ENCODE measurements at regions not wholly inside any gene's neighbourhood (a gene's known extent, or its start where the extent isn't known, plus 50 kb on each side); places are given as distances from the start of the nearest gene placed in this dataset.

DNA sequence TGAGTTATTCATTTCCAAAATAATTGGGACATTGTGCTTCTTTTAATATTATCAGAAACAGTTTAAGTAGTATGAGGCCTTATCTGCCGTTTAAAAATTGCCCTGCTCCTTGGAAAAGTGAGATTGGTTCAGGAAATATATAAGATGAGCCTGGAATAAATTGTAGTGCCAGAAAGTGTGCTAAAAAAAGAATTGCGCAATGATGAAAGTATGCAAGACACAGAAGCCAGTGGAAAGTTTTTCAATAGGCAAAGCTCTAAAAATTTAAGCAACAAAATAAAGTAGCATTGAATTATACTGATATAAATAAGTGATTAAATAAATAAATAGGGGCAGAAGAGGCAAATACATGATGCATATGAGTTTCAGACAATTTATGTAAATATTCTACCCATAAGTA, 834.9 kb downstream of the BCL11B start:
- DNase-seq = no peak

DNA sequence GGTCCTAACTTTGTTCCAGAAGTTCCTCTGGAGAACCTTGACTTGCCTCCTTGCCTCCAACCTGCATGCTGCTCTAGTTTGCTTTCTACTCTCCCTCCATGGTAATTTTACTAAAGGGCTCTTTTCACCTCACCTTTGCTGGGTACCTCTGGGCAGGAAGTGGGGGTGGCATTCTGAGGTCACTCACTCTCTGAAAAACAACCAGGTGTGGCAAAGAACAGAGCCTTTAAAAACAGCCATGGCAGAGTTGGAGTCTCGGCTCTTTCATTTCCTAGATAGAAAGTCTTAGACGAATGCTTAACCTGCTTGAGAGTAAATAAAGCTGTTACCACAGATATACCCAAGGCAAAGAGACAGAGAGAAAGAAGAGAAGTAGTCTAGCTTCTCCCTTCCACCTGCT, 827.9 kb downstream of the BCL11B start:
- no peak for DNase-seq

- DNase-seq = no peak
Measured at GRCh38 chr14:98445718-98446117, 826.3 kb downstream of the BCL11B start.

- DNase-seq = no peak
Measured at GRCh38 chr14:98446508-98446907, 825.5 kb downstream of the BCL11B start.

DNA sequence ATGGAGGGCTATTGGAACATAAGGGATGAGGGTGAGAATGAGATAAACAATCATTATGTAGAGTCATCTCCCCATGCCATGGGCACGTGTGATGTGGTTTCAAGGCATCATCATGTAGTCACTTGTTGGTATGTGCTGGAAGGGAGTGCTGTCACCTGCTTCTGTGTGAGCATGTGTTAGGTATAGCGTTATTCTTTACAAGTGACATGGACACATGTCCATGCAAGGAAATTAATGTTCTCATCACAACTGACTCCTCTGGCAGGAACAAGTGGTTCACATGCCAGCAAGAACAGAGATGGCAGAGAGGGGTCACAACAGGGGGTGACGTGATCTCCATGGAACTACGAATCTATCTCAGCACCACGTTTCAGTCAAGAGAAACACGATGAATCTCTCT, 815.8 kb downstream of the BCL11B start:
- DNase-seq = no peak

DNA sequence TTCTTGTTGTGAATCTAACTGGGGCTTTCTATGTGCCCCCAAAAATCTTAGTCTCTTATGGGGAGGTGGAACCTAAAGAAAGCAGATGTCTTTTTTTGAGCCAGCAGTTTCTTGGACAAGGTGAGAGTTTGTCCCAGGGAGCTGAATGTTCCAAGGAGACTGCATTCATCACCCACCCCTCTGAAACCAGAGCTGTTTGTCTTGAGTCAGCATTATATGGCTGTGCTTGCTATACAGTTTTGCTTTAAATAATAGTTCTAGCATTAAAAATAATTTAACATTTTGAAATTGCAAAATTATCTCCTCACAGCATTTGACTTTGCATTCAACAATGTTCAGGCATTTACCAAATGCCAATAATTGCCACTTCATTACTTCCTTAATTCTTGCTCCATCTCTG, 813.3 kb downstream of the BCL11B start:
- DNase-seq = no peak

DNA sequence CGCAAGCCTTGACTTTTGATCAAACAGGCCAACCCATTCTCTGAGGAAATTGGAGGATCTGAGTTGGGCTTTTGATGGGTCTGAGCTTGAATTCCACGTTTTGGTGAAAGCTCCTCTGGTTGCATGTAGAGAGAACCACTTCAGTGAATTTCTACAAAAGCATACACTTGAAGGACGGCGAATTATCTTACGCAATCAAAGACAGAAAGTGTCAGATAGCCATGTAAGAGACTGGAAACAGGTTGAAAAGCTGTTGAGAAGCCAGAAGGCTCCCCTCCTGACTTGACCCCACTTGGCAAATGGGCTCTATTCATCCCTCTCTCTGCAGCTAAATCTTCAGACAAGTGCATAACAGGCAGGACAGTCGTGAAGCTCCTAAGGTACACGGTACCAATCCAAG, 809.1 kb downstream of the BCL11B start:
- DNase-seq = no peak

DNA sequence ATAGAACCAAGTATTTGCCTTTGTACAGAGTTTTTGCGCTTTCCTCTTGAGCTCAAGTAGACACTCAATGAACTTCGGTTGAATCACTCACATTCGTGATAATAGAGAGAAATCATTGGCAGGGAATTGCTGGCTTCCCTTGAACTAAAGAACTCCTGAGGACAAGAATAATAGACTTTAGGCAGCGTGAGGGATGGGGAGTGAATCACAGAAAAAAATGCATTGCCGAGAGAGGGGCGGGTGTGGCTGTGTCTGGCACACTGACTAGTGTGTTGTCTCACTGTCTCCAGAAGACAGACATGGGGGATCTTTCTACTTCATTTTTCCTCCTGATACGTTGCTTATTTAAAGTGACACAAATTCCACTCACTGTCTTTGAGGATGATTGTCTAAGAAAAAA, 805.2 kb downstream of the BCL11B start:
- no peak for DNase-seq

DNA sequence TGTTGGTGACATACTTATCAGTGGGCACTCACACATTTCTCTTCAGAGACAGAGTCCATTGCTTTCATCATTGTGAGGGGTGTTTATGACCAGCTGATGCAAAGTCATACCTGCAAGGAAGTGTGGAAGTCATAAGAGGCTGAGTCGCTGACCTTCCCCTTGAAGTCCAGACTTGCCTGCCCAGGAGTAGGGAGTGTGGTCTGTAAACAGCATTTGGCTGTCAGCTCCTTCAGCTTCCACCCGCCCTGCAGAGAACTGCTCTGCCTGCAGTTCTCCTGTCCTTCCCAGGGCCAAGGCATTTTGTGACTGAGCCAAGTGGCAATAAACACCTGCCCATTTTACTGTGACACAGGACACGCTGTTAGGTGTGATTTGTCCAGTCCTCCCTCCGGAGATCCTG, 801.3 kb downstream of the BCL11B start:
- no peak for DNase-seq

DNA sequence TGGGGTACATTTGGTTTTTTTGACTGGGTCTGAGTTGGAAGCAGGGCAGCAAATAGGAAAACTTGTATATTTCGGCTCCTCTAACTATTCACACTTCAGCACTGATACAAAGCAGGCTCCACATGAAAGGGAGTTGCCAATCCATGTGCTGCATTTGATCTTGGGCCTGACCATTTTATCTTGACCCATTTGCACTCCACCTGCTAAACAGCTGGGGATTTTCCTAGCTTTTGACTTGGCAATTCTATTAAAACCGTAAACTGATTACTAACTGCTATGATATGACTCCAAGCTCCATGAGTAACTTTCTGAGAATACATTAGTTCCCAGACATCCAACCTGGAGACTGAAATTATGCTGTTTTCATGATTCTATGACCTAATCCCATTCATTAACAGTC, 797.1 kb downstream of the BCL11B start:
- no peak for DNase-seq

- DNase-seq = no peak
Measured at GRCh38 chr14:98477935-98478334, 794.1 kb downstream of the BCL11B start.

GRCh38 chr14:98489115-98489514, 782.9 kb downstream of the BCL11B start:
- DNase-seq = no peak

- peak in 3 of 4 experiments; percentile 2 to 20 (median 3) for DNase-seq
Measured at GRCh38 chr14:98494582-98494981, 777.4 kb downstream of the BCL11B start.

GRCh38 chr14:98498019-98498885, 773.7 kb downstream of the BCL11B start:
- no peak for DNase-seq

- no peak for DNase-seq
Measured at GRCh38 chr14:98501335-98501734, 770.7 kb downstream of the BCL11B start.

- no peak for DNase-seq
Measured at GRCh38 chr14:98501836-98502235, 770.2 kb downstream of the BCL11B start.

DNA sequence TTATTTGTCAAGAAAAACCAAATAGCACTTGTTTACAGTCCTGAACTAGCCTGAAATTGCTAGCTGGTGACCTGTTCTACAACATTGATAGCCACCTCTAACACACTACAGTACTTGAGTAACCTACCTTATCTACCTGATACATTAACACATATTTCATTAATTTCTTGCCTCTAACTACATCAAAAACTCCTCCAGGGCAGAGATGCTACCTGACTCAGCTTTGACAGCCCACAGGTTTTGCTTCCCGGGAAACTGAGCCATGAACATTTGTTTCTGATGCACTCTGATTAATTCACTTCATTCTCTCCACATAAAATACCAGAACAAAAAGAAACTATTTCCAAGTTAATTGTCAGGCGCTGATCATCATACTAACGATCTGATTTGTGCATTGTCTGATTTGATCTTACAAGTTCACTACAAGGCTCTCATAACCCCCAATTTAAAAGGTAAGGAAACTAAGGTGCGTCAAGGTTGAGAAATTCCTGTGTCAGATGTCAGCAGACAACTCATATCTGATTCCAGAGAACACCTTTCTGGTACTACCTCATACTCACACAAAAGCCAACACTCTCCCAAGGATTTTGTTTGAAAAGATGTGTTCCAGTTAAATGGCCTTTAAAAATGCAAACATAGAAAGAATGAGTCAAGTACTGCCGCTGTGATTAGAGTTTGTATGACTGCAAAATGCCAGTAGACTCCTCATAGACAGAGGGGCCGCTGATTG, 768.7 kb downstream of the BCL11B start:
- DNase-seq = no peak

GRCh38 chr14:98507264-98507663, 764.7 kb downstream of the BCL11B start:
- no peak for DNase-seq

DNA sequence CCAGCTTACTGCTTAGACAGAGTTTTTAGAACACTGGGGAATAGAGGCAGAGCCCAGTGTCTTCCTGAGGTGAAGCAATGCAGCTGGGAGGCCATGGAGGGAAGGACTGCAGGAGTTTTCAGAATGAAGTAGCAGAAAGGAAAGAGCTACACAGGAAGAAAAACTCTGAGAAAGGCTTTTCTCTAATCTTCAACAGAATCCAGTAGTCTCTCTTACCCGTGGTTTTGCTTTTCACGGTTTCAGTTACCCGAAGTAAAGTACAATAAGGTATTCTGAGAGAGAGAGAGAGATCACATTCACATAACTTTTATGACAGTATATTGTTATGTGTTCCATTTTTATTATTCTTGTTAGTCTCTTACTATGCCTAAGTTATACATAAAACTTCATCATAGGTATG, 761.6 kb downstream of the BCL11B start:
- no peak for DNase-seq

GRCh38 chr14:98512501-98513251, 759.3 kb downstream of the BCL11B start:
- DNase-seq = no peak

- DNase-seq = no peak
Measured at GRCh38 chr14:98513558-98513957, 758.4 kb downstream of the BCL11B start.

DNA sequence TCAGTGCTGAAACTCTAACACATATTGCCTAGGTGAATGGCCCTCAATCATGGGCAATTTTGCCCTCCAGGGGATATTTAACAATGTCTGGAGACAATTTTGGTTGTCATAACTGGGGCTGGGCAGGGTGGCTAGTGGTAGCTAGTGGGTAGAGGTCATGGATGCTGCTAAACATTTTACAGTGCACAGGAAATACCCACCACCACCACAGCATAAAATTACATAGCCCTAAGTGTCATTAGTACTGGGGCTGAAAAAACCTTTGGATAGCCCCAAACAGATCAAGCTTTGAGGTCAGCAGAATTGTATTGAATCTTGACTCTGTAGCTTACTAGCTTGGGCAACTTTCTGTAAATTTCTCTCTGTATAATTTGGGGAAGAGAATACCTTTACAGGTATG, 758.0 kb downstream of the BCL11B start:
- no peak for DNase-seq

GRCh38 chr14:98536256-98536655, 735.7 kb downstream of the BCL11B start:
- no peak for DNase-seq
